ENCODE measurements at regions not wholly inside any gene's neighbourhood (a gene's known extent, or its start where the extent isn't known, plus 50 kb on each side); places are given as distances from the start of the nearest gene placed in this dataset.

DNA sequence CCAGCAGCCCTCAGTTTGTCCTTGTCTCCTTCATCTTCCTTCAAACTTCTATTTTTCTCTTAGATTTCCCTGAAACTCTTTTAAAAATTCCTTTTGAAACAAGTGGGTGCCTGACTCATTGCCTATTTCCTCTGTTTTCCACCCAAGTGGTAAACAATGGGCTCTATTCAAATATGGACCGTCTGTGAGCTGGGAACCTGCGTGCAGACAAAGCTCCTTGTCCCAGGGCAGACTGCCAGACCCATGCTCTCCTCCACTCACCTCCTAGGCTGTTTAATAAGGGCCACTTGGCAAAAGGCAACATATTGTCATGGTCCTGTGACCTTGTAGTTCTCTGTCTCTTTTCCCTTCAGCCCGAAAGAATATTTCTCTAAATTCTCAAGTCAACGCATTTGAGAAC is 332.7 kb upstream of the THBS1 start (continued):
- TF ChIP-seq, protein P1, sequence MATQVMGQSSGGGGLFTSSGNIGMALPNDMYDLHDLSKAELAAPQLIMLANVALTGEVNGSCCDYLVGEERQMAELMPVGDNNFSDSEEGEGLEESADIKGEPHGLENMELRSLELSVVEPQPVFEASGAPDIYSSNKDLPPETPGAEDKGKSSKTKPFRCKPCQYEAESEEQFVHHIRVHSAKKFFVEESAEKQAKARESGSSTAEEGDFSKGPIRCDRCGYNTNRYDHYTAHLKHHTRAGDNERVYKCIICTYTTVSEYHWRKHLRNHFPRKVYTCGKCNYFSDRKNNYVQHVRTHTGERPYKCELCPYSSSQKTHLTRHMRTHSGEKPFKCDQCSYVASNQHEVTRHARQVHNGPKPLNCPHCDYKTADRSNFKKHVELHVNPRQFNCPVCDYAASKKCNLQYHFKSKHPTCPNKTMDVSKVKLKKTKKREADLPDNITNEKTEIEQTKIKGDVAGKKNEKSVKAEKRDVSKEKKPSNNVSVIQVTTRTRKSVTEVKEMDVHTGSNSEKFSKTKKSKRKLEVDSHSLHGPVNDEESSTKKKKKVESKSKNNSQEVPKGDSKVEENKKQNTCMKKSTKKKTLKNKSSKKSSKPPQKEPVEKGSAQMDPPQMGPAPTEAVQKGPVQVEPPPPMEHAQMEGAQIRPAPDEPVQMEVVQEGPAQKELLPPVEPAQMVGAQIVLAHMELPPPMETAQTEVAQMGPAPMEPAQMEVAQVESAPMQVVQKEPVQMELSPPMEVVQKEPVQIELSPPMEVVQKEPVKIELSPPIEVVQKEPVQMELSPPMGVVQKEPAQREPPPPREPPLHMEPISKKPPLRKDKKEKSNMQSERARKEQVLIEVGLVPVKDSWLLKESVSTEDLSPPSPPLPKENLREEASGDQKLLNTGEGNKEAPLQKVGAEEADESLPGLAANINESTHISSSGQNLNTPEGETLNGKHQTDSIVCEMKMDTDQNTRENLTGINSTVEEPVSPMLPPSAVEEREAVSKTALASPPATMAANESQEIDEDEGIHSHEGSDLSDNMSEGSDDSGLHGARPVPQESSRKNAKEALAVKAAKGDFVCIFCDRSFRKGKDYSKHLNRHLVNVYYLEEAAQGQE (IDR thresholded peaks at IDR 0.05; ENCODE audit: low read depth, low read length) = no peak
- TF ChIP-seq TEAD4 (IDR thresholded peaks at IDR 0.05; ENCODE audit: borderline replicate concordance, insufficient read depth) (peak; percentile 30; the same call in 1 of the 2 replicates), TCF12 (IDR thresholded peaks at IDR 0.05) (peak; percentile 53), YY1 (IDR thresholded peaks at IDR 0.05; ENCODE audit: low read depth) (no peak), MEF2A (IDR thresholded peaks at IDR 0.05; ENCODE audit: borderline replicate concordance, low read depth) (no peak), IRF3 (IDR thresholded peaks at IDR 0.05; ENCODE audit: low read depth, low read length) (no peak), ELF1 (IDR thresholded peaks at IDR 0.05) (no peak), USF1 (IDR thresholded peaks at IDR 0.05; ENCODE audit: borderline replicate concordance, low read depth) (no peak), RFX5 (IDR thresholded peaks at IDR 0.05; ENCODE audit: low read length) (no peak), RXRA (IDR thresholded peaks at IDR 0.05; ENCODE audit: borderline replicate concordance, low read depth) (no peak)
- TF ChIP-seq, protein P2, sequence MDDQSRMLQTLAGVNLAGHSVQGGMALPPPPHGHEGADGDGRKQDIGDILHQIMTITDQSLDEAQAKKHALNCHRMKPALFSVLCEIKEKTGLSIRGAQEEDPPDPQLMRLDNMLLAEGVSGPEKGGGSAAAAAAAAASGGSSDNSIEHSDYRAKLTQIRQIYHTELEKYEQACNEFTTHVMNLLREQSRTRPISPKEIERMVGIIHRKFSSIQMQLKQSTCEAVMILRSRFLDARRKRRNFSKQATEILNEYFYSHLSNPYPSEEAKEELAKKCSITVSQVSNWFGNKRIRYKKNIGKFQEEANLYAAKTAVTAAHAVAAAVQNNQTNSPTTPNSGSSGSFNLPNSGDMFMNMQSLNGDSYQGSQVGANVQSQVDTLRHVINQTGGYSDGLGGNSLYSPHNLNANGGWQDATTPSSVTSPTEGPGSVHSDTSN (IDR thresholded peaks at IDR 0.05) = 0 out of 2 replicates have a peak, but pooled peaks have one; percentile 29

DNA sequence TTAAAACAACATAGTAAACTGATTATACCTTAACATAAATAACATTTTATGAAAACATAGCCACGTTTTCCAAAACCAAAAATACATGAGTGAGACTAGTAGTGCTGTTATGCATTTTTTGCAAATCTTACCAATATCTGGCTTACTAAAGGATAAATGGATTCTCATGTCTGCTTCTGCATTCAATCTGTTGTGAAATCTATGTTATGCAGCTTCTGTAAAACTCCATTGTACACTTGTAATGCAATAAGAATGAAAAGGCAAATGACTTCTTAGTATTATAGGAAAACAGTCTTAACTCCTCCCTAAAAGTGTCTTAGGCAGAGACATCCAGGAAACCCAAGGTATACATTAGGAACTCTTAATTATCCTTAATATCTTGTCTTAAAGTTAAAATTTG is 330.9 kb upstream of the THBS1 start:
- POLR2A ChIA-PET = no interaction called here
- Histone ChIP-seq H3K36me3 (replicated peaks in 1 of 2; ENCODE audit: control insufficient read depth in 1 of 2, insufficient read depth in 2 of 2, low read length in 1 of 2) (peaks cover 0 to 4% of the 10 kb centered on the region in 2 experiments), H3K4me3 (ENCODE audit: low read depth in 2 of 2, low read length in 1 of 2) (no peak overlapping the region), H3K4me2 (no peak overlapping the region), H3F3A (replicated peaks; ENCODE audit: insufficient read depth) (peaks cover 54% of the 10 kb centered on the region), H2AFZ (ENCODE audit: low read depth) (no peak overlapping the region), H3K79me2 (ENCODE audit: insufficient read depth) (no peaks in the 10 kb centered on the region; the same call in 1 of the 2 replicates), H3K9ac (no peak overlapping the region), H3K4me1 (ENCODE audit: control insufficient read depth in 1 of 2, insufficient read depth in 2 of 2, low read depth in 1 of 2, low read length in 1 of 2) (peaks cover 0 to 45% of the 10 kb centered on the region in 2 experiments; a peak in 3 of 4 replicates), H3K27me3 (ENCODE audit: insufficient read depth) (no peaks in the 10 kb centered on the region), H4K20me1 (ENCODE audit: insufficient read depth) (no peaks in the 10 kb centered on the region), H3K9me3 (no peaks in the 10 kb centered on the region), H3K9me2 (no peaks in the 10 kb centered on the region), H3K27ac (ENCODE audit: low read depth in 2 of 2, low read length in 1 of 2) (peak overlapping the region in 1 of 2 experiments; percentile 92; a peak in 2 of 4 replicates)
- TF ChIP-seq RCOR1 (IDR thresholded peaks at IDR 0.05; ENCODE audit: low read length) (no peak), MAX (IDR thresholded peaks at IDR 0.05; ENCODE audit: low read depth) (no peak), JUND (IDR thresholded peaks at IDR 0.05) (no peak), CHD2 (IDR thresholded peaks at IDR 0.05; ENCODE audit: low read length, partially characterized antibody) (no peak), USF1 (IDR thresholded peaks at IDR 0.05; ENCODE audit: borderline replicate concordance, low read depth) (no peak), RAD21 (IDR thresholded peaks at IDR 0.05; ENCODE audit: low read length) (no peak), FOXM1 (IDR thresholded peaks at IDR 0.05; ENCODE audit: low read depth) (no peak), EP300 (IDR thresholded peaks at IDR 0.05; ENCODE audit: borderline replicate concordance in 1 of 2, low read depth in 1 of 2, low read length in 1 of 2) (no peak), GATA2 (CRISPR knock-in tag; IDR thresholded peaks at IDR 0.05) (no peak), TAF1 (IDR thresholded peaks at IDR 0.05; ENCODE audit: borderline replicate concordance, low read depth, low read length) (no peak), GABPA (IDR thresholded peaks at IDR 0.05; ENCODE audit: low read depth) (no peak), IRF3 (IDR thresholded peaks at IDR 0.05; ENCODE audit: low read depth, low read length) (no peak)
- TF ChIP-seq, protein P2 (IDR thresholded peaks at IDR 0.05) = no peak
- DNase-seq = no peak
- WGBS (ENCODE audit: low lambda C conversion rate) = 82% methylated on average over 1 of the region's 1 CpG
- CTCF ChIA-PET = interaction anchor here (0.6 kb wide), 1 partner anchor 69 kb away, joined by 3 read pairs; no protein-coding TSS in a partner anchor

Measured in SK-N-SH (cell line).